Adrenal gland (tissue), 5 donors: ENCODE measurements at regions not wholly inside any gene's neighbourhood (a gene's known extent, or its start where the extent isn't known, plus 50 kb on each side); places are given as distances from the start of the nearest gene placed in this dataset.

Source experiments
- CTCF ChIP-seq, 6 experiments: fragments of 450-650 bp in 4 of 6; fragments of 200-600 bp in 2 of 6; sonication (generic) in 1 of 6; IDR thresholded peaks; 1 replicate in 5 of 6; 2 replicates in 1 of 6; pipeline versions ENCODE4 v1.5.1 to v1.8.0; 2016 to 2021; ENCODE audit warnings: antibody characterized with exemption in 6 of 6, mild to moderate bottlenecking in 2 of 6, moderate library complexity in 1 of 6
- POLR2A ChIP-seq, 2 donors: fragments of 450-650 bp; IDR thresholded peaks; one replicate each; pipeline ENCODE4 v1.6.1; 2017; ENCODE audit warnings: antibody characterized with exemption in 2 of 2, mild to moderate bottlenecking in 2 of 2, moderate library complexity in 1 of 2
- donor health status: DM: no; HTN: no; CAD: no.

- TF ChIP-seq CTCF (IDR thresholded peaks at IDR 0.05) (no peak), POLR2A (IDR thresholded peaks at IDR 0.05) (no peak)
Measured at GRCh38 chr7:10703059-10703458, 270.6 kb upstream of the PHF14 start.
